Esophagus squamous epithelium (tissue), 4 donors: ENCODE measurements at regions not wholly inside any gene's neighbourhood (a gene's known extent, or its start where the extent isn't known, plus 50 kb on each side); places are given as distances from the start of the nearest gene placed in this dataset.

ENCODE experiments used
- CTCF ChIP-seq, 6 experiments: fragments of 450-650 bp in 4 of 6; fragments of 200-600 bp in 2 of 6; sonication (generic) in 2 of 6; IDR thresholded peaks; one replicate each; pipeline ENCODE4 v1.5.1; 2016 to 2019; ENCODE audit warnings: antibody characterized with exemption in 6 of 6, mild to moderate bottlenecking in 4 of 6, moderate library complexity in 4 of 6
- POLR2A ChIP-seq, 4 donors: fragments of 450-650 bp; IDR thresholded peaks; one replicate each; pipeline ENCODE4 v1.6.1; 2017; ENCODE audit warnings: antibody characterized with exemption in 4 of 4, mild to moderate bottlenecking in 4 of 4, moderate library complexity in 3 of 4

GRCh38 chr9:2359891-2360471 lies 261.6 kb upstream of the VLDLR start:
- no peak for TF ChIP-seq CTCF (IDR thresholded peaks at IDR 0.05)
- TF ChIP-seq POLR2A (IDR thresholded peaks at IDR 0.05) = no peak
